ENCODE measurements at regions not wholly inside any gene's neighbourhood (a gene's known extent, or its start where the extent isn't known, plus 50 kb on each side); places are given as distances from the start of the nearest gene placed in this dataset.
"Not testable (repeated sequence)": the region's sequence is repeated elsewhere in the genome, so short reads cannot be mapped to it uniquely, and the experiment has no call there.

- DNase-seq = no peak
Measured at GRCh38 chr21:27796106-27796505, 829.2 kb upstream of the ADAMTS5 start.

GRCh38 chr21:27795418-27795817 is 828.5 kb upstream of the ADAMTS5 start:
- DNase-seq = no peak

- no peak for DNase-seq
Measured at GRCh38 chr21:27793901-27794300, 827.0 kb upstream of the ADAMTS5 start.

GRCh38 chr21:27787046-27787445 is 820.2 kb upstream of the ADAMTS5 start:
- DNase-seq = no peak

- no peak for DNase-seq
Measured at GRCh38 chr21:27779606-27780005, 812.7 kb upstream of the ADAMTS5 start.

- DNase-seq = peak in 1 of 2 experiments; percentile 2
Measured at GRCh38 chr21:27776925-27777553, 810.2 kb upstream of the ADAMTS5 start.

GRCh38 chr21:27772816-27773215 is 805.9 kb upstream of the ADAMTS5 start:
- DNase-seq = no peak

- no peak for DNase-seq
Measured at GRCh38 chr21:27771938-27772483, 805.1 kb upstream of the ADAMTS5 start.

- no peak for DNase-seq
Measured at GRCh38 chr21:27769763-27770162, 802.9 kb upstream of the ADAMTS5 start.

GRCh38 chr21:27768046-27768637 is 801.3 kb upstream of the ADAMTS5 start:
- DNase-seq = not testable (repeated sequence)

GRCh38 chr21:27764056-27764455 is 797.2 kb upstream of the ADAMTS5 start:
- no peak for DNase-seq

- no peak for DNase-seq
Measured at GRCh38 chr21:27761623-27762022, 794.7 kb upstream of the ADAMTS5 start.

GRCh38 chr21:27759820-27760219 is 792.9 kb upstream of the ADAMTS5 start:
- DNase-seq = no peak

- DNase-seq = peak; percentile 12 to 28
Measured at GRCh38 chr21:27759091-27759659, 792.3 kb upstream of the ADAMTS5 start.

GRCh38 chr21:27756191-27756590 is 789.3 kb upstream of the ADAMTS5 start:
- no peak for DNase-seq

GRCh38 chr21:27743971-27744564 is 777.2 kb upstream of the ADAMTS5 start:
- DNase-seq = no peak

GRCh38 chr21:27741736-27742135 is 774.8 kb upstream of the ADAMTS5 start:
- DNase-seq = no peak

GRCh38 chr21:27740084-27740483 is 773.2 kb upstream of the ADAMTS5 start:
- DNase-seq = no peak

- no peak for DNase-seq
Measured at GRCh38 chr21:27739187-27739586, 772.3 kb upstream of the ADAMTS5 start.

GRCh38 chr21:27735699-27736098 is 768.8 kb upstream of the ADAMTS5 start:
- no peak for DNase-seq

- no peak for DNase-seq
Measured at GRCh38 chr21:27734146-27734545, 767.3 kb upstream of the ADAMTS5 start.

GRCh38 chr21:27725916-27726315 is 759.0 kb upstream of the ADAMTS5 start:
- DNase-seq = no peak

- DNase-seq = no peak
Measured at GRCh38 chr21:27722095-27722494, 755.2 kb upstream of the ADAMTS5 start.

- DNase-seq = no peak
Measured at GRCh38 chr21:27721675-27722074, 754.8 kb upstream of the ADAMTS5 start.

All from SHP77 (cell line).